ENCODE measurements at regions not wholly inside any gene's neighbourhood (a gene's known extent, or its start where the extent isn't known, plus 50 kb on each side); places are given as distances from the start of the nearest gene placed in this dataset.

- no peaks in the 10 kb centered on the region for H3K27me3 ChIP-seq (ENCODE audit: control insufficient read depth in 1 of 2, insufficient read depth in 2 of 2, low read length in 2 of 2)
- DNase-seq (no peak), ATAC-seq (ENCODE audit: poor library complexity) (no peak)
- no peak overlapping the region for H3K27ac ChIP-seq (ENCODE audit: low read depth in 1 of 2, low read length in 2 of 2)
- no peaks in the 10 kb centered on the region for H3K4me1 ChIP-seq (ENCODE audit: insufficient read depth, low read length)
- no peaks in the 10 kb centered on the region for H3K27me3 Mint-ChIP-seq
- intact Hi-C loops (cut with DNase I, micrococcal nuclease) = no loop called here
- no peaks in the 10 kb centered on the region for H3K36me3 Mint-ChIP-seq (ENCODE audit: low read depth)
- no peaks in the 10 kb centered on the region for H3K9me3 ChIP-seq (ENCODE audit: control insufficient read depth in 1 of 2, insufficient read depth in 1 of 2, low read length in 2 of 2)
- POLR2A ChIA-PET = interaction anchor here (0.6 kb wide), 1 partner anchor 44 kb away, joined by 5 read pairs; no protein-coding TSS in a partner anchor
- CTCF ChIA-PET = no interaction called here
- TF ChIP-seq CTCF (IDR thresholded peaks at IDR 0.05) = no peak
- no peaks in the 10 kb centered on the region for H3K4me1 Mint-ChIP-seq (ENCODE audit: low read depth)
- H3K4me3 ChIP-seq (ENCODE audit: low read length) = no peak overlapping the region
- no peaks in the 10 kb centered on the region for H3K9me3 Mint-ChIP-seq
- no peaks in the 10 kb centered on the region for H3K36me3 ChIP-seq (ENCODE audit: insufficient read depth, low read length)
- no peak overlapping the region for H3K4me3 Mint-ChIP-seq
- H3K27ac Mint-ChIP-seq = no peak overlapping the region
Measured at GRCh38 chr1:83813576-83813975, 185.4 kb downstream of the TTLL7 start.

GRCh38 chr1:83810144-83810543 lies 188.8 kb downstream of the TTLL7 start:
- no peaks in the 10 kb centered on the region for H3K36me3 Mint-ChIP-seq (ENCODE audit: low read depth)
- no peaks in the 10 kb centered on the region for H3K4me1 Mint-ChIP-seq (ENCODE audit: low read depth)

GRCh38 chr1:83808536-83808935 lies 190.4 kb downstream of the TTLL7 start:
- TF ChIP-seq CTCF (IDR thresholded peaks at IDR 0.05) = no peak
- H3K27me3 Mint-ChIP-seq = no peaks in the 10 kb centered on the region
- ChIA-PET POLR2A (no interaction called here), CTCF (no interaction called here)
- no peak for ATAC-seq (ENCODE audit: poor library complexity)
- no peaks in the 10 kb centered on the region for H3K9me3 ChIP-seq (ENCODE audit: control insufficient read depth in 1 of 2, insufficient read depth in 1 of 2, low read length in 2 of 2)
- no peaks in the 10 kb centered on the region for H3K36me3 Mint-ChIP-seq (ENCODE audit: low read depth)
- H3K4me1 Mint-ChIP-seq (ENCODE audit: low read depth) = no peaks in the 10 kb centered on the region
- no peak overlapping the region for H3K4me3 Mint-ChIP-seq
- no peak overlapping the region for H3K27ac ChIP-seq (ENCODE audit: low read depth in 1 of 2, low read length in 2 of 2)
- no peaks in the 10 kb centered on the region for H3K27me3 ChIP-seq (ENCODE audit: control insufficient read depth in 1 of 2, insufficient read depth in 2 of 2, low read length in 2 of 2)
- H3K4me1 ChIP-seq (ENCODE audit: insufficient read depth, low read length) = no peaks in the 10 kb centered on the region
- no peaks in the 10 kb centered on the region for H3K36me3 ChIP-seq (ENCODE audit: insufficient read depth, low read length)
- intact Hi-C loops (cut with DNase I, micrococcal nuclease) = no loop called here
- no peak overlapping the region for H3K4me3 ChIP-seq (ENCODE audit: low read length)
- H3K27ac Mint-ChIP-seq = no peak overlapping the region
- no peaks in the 10 kb centered on the region for H3K9me3 Mint-ChIP-seq
- no peak for DNase-seq

More at GRCh38 chr1:83810144-83810543, 188.8 kb downstream of the TTLL7 start:
- no peaks in the 10 kb centered on the region for H3K36me3 ChIP-seq (ENCODE audit: insufficient read depth, low read length)
- intact Hi-C loops (cut with DNase I, micrococcal nuclease) = no loop called here
- DNase-seq (no peak), ATAC-seq (ENCODE audit: poor library complexity) (no peak)
- Mint-ChIP-seq H3K9me3 (no peaks in the 10 kb centered on the region), H3K27me3 (no peaks in the 10 kb centered on the region), H3K27ac (no peak overlapping the region), H3K4me3 (no peak overlapping the region)
- H3K9me3 ChIP-seq (ENCODE audit: control insufficient read depth in 1 of 2, insufficient read depth in 1 of 2, low read length in 2 of 2) = no peaks in the 10 kb centered on the region
- no peaks in the 10 kb centered on the region for H3K4me1 ChIP-seq (ENCODE audit: insufficient read depth, low read length)
- H3K27me3 ChIP-seq (ENCODE audit: control insufficient read depth in 1 of 2, insufficient read depth in 2 of 2, low read length in 2 of 2) = no peaks in the 10 kb centered on the region
- POLR2A ChIA-PET = no interaction called here
- TF ChIP-seq CTCF (IDR thresholded peaks at IDR 0.05) = no peak
- H3K27ac ChIP-seq (ENCODE audit: low read depth in 1 of 2, low read length in 2 of 2) = no peak overlapping the region
- CTCF ChIA-PET = no interaction called here
- H3K4me3 ChIP-seq (ENCODE audit: low read length) = no peak overlapping the region
